Upper lobe of left lung (tissue), 4 donors: ENCODE measurements at regions not wholly inside any gene's neighbourhood (a gene's known extent, or its start where the extent isn't known, plus 50 kb on each side); places are given as distances from the start of the nearest gene placed in this dataset.

Experiments
- POLR2AphosphoS5 ChIP-seq, 2 donors: sonication (generic); formaldehyde crosslinking; IDR thresholded peaks; one replicate each; pipeline ENCODE4 v1.5.1; 2017; ENCODE audit warnings: antibody characterized with exemption in 2 of 2
- TF ChIP-seq, protein P1 (sequence below), 6 experiments: fragments of 450-650 bp in 4 of 6; fragments of 200-600 bp in 2 of 6; sonication (generic) in 2 of 6; IDR thresholded peaks; one replicate each; pipeline ENCODE4 v1.5.1; 2016 to 2019; ENCODE audit warnings: antibody characterized with exemption in 6 of 6

DNA sequence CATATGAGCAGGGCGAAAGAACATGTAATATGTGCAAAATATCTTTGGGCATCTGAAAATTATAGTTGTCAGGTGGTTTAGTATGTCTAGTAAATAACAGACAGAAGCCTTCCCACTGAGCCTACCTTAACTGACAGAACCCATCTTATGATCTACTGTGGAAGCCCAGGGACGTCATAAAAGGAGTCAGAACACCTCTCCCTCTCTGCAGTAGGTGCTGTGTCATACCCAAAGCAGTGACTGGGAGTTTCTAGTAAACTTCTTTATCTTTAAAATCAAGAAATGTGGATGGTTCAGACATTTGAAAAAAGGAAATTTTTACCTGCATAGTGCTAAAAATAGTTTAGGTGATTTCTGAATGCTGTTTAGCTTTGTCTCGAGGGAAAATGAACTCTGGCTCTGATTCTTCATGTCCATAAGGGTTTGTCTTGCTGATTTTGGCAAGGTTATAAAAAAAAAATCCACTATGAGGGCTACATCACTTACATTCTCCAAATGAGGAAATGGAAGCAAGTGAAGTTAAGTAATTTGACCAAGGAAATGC is 104.0 kb downstream of the NUDT12 start:
- TF ChIP-seq, protein P1, sequence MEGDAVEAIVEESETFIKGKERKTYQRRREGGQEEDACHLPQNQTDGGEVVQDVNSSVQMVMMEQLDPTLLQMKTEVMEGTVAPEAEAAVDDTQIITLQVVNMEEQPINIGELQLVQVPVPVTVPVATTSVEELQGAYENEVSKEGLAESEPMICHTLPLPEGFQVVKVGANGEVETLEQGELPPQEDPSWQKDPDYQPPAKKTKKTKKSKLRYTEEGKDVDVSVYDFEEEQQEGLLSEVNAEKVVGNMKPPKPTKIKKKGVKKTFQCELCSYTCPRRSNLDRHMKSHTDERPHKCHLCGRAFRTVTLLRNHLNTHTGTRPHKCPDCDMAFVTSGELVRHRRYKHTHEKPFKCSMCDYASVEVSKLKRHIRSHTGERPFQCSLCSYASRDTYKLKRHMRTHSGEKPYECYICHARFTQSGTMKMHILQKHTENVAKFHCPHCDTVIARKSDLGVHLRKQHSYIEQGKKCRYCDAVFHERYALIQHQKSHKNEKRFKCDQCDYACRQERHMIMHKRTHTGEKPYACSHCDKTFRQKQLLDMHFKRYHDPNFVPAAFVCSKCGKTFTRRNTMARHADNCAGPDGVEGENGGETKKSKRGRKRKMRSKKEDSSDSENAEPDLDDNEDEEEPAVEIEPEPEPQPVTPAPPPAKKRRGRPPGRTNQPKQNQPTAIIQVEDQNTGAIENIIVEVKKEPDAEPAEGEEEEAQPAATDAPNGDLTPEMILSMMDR (IDR thresholded peaks at IDR 0.05) = no peak
- no peak for TF ChIP-seq POLR2AphosphoS5 (IDR thresholded peaks at IDR 0.05)
